Upper lobe of left lung (tissue), 6 donors: ENCODE measurements at regions not wholly inside any gene's neighbourhood (a gene's known extent, or its start where the extent isn't known, plus 50 kb on each side); places are given as distances from the start of the nearest gene placed in this dataset.
"Not testable (repeated sequence)": the region's sequence is repeated elsewhere in the genome, so short reads cannot be mapped to it uniquely, and the experiment has no call there.

ENCODE experiments used
- ATAC-seq, 2 donors: fragments of 200-7000 bp; cut with Tn5 transposase; one replicate each; pipeline ENCODE4 v1.9.1; 2022; ENCODE audit warnings: mild to moderate bottlenecking in 2 of 2, moderate library complexity in 2 of 2; ENCODE audit not compliant: low FRiP score in 2 of 2
- DNase-seq, 2 donors: peaks; one replicate each; pipeline ENCODE4 v3.0.0-alpha.2; 2019 to 2020
- H3K27ac ChIP-seq, 4 donors: fragments of 200-600 bp; sonication (generic); one replicate each; pipeline ENCODE4 v1.5.1; 2016 to 2019
- H3K27me3 ChIP-seq, 4 donors: fragments of 200-600 bp; sonication (generic); one replicate each; pipeline ENCODE4 v1.5.1; 2017 to 2019
- H3K36me3 ChIP-seq, 4 donors: fragments of 200-600 bp; sonication (generic); one replicate each; pipeline ENCODE4 v1.5.1; 2016 to 2019
- H3K4me1 ChIP-seq, 4 donors: fragments of 200-600 bp; sonication (generic); one replicate each; pipeline ENCODE4 v1.5.1; 2018 to 2019
- H3K4me3 ChIP-seq, 4 donors: fragments of 200-600 bp; sonication (generic); one replicate each; pipeline ENCODE4 v1.5.1; 2017 to 2019; ENCODE audit warnings: mild to moderate bottlenecking in 2 of 4, moderate library complexity in 1 of 4
- H3K9me3 ChIP-seq, 4 donors: fragments of 200-600 bp; sonication (generic); one replicate each; pipeline ENCODE4 v1.5.1; 2018 to 2019
- CTCF ChIP-seq, 6 experiments: fragments of 450-650 bp in 4 of 6; fragments of 200-600 bp in 2 of 6; sonication (generic) in 2 of 6; IDR thresholded peaks; one replicate each; pipeline ENCODE4 v1.5.1; 2016 to 2019; ENCODE audit warnings: antibody characterized with exemption in 6 of 6
- EP300 ChIP-seq, 4 donors: sonication (generic); formaldehyde crosslinking; IDR thresholded peaks; one replicate each; pipeline ENCODE4 v1.5.1; 2017; ENCODE audit warnings: antibody characterized with exemption in 4 of 4, control low read depth in 2 of 4
- POLR2A ChIP-seq, 4 donors: fragments of 450-650 bp; IDR thresholded peaks; one replicate each; pipeline ENCODE4 v1.5.1; 2016 to 2017; ENCODE audit warnings: antibody characterized with exemption in 4 of 4, mild to moderate bottlenecking in 2 of 4
- POLR2AphosphoS5 ChIP-seq, 2 donors: sonication (generic); formaldehyde crosslinking; IDR thresholded peaks; one replicate each; pipeline ENCODE4 v1.5.1; 2017; ENCODE audit warnings: antibody characterized with exemption in 2 of 2
- WGBS, 2 donors: methylation state at CpG; one replicate each; pipeline ENCODE4 v1.1.5; 2017 to 2018; 5-methylcytosine and 5-hydroxymethylcytosine counted together
- donor health status: DM: no; HTN: no; CAD: no; lungs with moderate emphysema.
- donor health status: DM: no; HTN: yes; CAD: no; lungs with severe emphysema.

GRCh38 chr1:232868793-232869491 is 63.7 kb downstream of the MAP10 start:
- Histone ChIP-seq H3K27ac (no peak overlapping the region), H3K27me3 (no peaks in the 10 kb centered on the region), H3K36me3 (no peaks in the 10 kb centered on the region), H3K4me3 (no peak overlapping the region), H3K4me1 (no peaks in the 10 kb centered on the region), H3K9me3 (no peaks in the 10 kb centered on the region)
- WGBS, 2 donors: 44 to 53% methylated on average over 6 of the region's 6 CpGs
- TF ChIP-seq EP300 (IDR thresholded peaks at IDR 0.05): no peak
- TF ChIP-seq CTCF (IDR thresholded peaks at IDR 0.05): no peak
- TF ChIP-seq POLR2AphosphoS5 (IDR thresholded peaks at IDR 0.05): no peak
- no peak for TF ChIP-seq POLR2A (IDR thresholded peaks at IDR 0.05)
- DNase-seq: no peak
- ATAC-seq: peak in 1 of 2 donors; percentile 71

- H3K9me3 ChIP-seq, ATAC-seq, H3K4me3 ChIP-seq, H3K4me1 ChIP-seq, H3K27me3 ChIP-seq, H3K27ac ChIP-seq, H3K36me3 ChIP-seq: not testable (repeated sequence)
- 94 to 98% methylated on average over 4 to 15 of the region's 34 CpGs for WGBS, 2 donors
- DNase-seq: peak in 1 of 2 donors; percentile 74
Observed at GRCh38 chr1:232871291-232871969, 66.2 kb downstream of the MAP10 start.

GRCh38 chr1:232872284-232872683 is 67.1 kb downstream of the MAP10 start:
- no peak for ATAC-seq
- Histone ChIP-seq H3K9me3 (no peaks in the 10 kb centered on the region), H3K4me3 (no peak overlapping the region), H3K36me3 (no peaks in the 10 kb centered on the region), H3K27me3 (no peaks in the 10 kb centered on the region), H3K4me1 (no peaks in the 10 kb centered on the region), H3K27ac (no peak overlapping the region)
- DNase-seq: no peak
- WGBS, 2 donors: 95 to 98% methylated on average over 3 of the region's 3 CpGs
- no peak for TF ChIP-seq POLR2A (IDR thresholded peaks at IDR 0.05)

- peak in 1 of 2 donors; percentile 57 for ATAC-seq
- 90 to 91% methylated on average over 4 of the region's 4 CpGs for WGBS, 2 donors
- H3K36me3 ChIP-seq: no peaks in the 10 kb centered on the region
Observed at GRCh38 chr1:232872738-232873137, 67.5 kb downstream of the MAP10 start.

GRCh38 chr1:232873412-232873811 is 68.2 kb downstream of the MAP10 start:
- WGBS, 2 donors: 78 to 80% methylated on average over 5 of the region's 5 CpGs
- no peaks in the 10 kb centered on the region for H3K27me3 ChIP-seq
- ATAC-seq (no peak), DNase-seq (no peak)
- no peaks in the 10 kb centered on the region for H3K4me1 ChIP-seq
- no peaks in the 10 kb centered on the region for H3K36me3 ChIP-seq
- TF ChIP-seq POLR2A (IDR thresholded peaks at IDR 0.05): no peak
- TF ChIP-seq POLR2AphosphoS5 (IDR thresholded peaks at IDR 0.05): no peak
- TF ChIP-seq CTCF (IDR thresholded peaks at IDR 0.05): no peak
- TF ChIP-seq EP300 (IDR thresholded peaks at IDR 0.05): no peak
- H3K27ac ChIP-seq: no peak overlapping the region
- H3K4me3 ChIP-seq: no peak overlapping the region
- no peaks in the 10 kb centered on the region for H3K9me3 ChIP-seq

More at GRCh38 chr1:232872738-232873137, 67.5 kb downstream of the MAP10 start:
- TF ChIP-seq POLR2AphosphoS5 (IDR thresholded peaks at IDR 0.05): no peak
- TF ChIP-seq POLR2A (IDR thresholded peaks at IDR 0.05): no peak
- no peak for TF ChIP-seq CTCF (IDR thresholded peaks at IDR 0.05)
- TF ChIP-seq EP300 (IDR thresholded peaks at IDR 0.05): no peak
- DNase-seq: no peak
- no peak overlapping the region for H3K4me3 ChIP-seq
- H3K9me3 ChIP-seq: no peaks in the 10 kb centered on the region
- H3K27me3 ChIP-seq: no peaks in the 10 kb centered on the region
- H3K27ac ChIP-seq: no peak overlapping the region
- H3K4me1 ChIP-seq: no peaks in the 10 kb centered on the region

- Histone ChIP-seq H3K27me3 (no peaks in the 10 kb centered on the region), H3K9me3 (no peaks in the 10 kb centered on the region), H3K4me1 (no peaks in the 10 kb centered on the region), H3K4me3 (no peak overlapping the region), H3K36me3 (no peaks in the 10 kb centered on the region), H3K27ac (no peak overlapping the region)
- 90 to 94% methylated on average over 7 of the region's 7 CpGs for WGBS, 2 donors
- DNase-seq: no peak
- TF ChIP-seq EP300 (IDR thresholded peaks at IDR 0.05) (no peak), POLR2A (IDR thresholded peaks at IDR 0.05) (no peak), CTCF (IDR thresholded peaks at IDR 0.05) (no peak)
- ATAC-seq: no peak
Observed at GRCh38 chr1:232873931-232874330, 68.7 kb downstream of the MAP10 start.
